Cardiac fibroblast (primary cell): ENCODE measurements at regions not wholly inside any gene's neighbourhood (a gene's known extent, or its start where the extent isn't known, plus 50 kb on each side); places are given as distances from the start of the nearest gene placed in this dataset.
"Not testable (repeated sequence)": the region's sequence is repeated elsewhere in the genome, so short reads cannot be mapped to it uniquely, and the experiment has no call there.

Experiments
- DNase-seq, 2 donors: peaks; one replicate each; pipeline versions ENCODE4 v3.0.0 to v3.0.0-alpha.2; 2010; ENCODE audit warnings: low read depth in 2 of 2
- H3K4me3 ChIP-seq, 2 donors: replicated peaks in 1 of 2; 1 replicate in 1 of 2; 2 replicates in 1 of 2; pipeline ENCODE4 v1.5.1; 2011; ENCODE audit warnings: low read depth in 2 of 2, low read length in 2 of 2, mild to moderate bottlenecking in 2 of 2, moderate library complexity in 1 of 2
- TF ChIP-seq, protein P1 (sequence below): IDR thresholded peaks from one replicate; pipeline ENCODE4 v1.5.1; 2011; ENCODE audit warnings: low read depth, mild to moderate bottlenecking, low read length, inconsistent platforms

DNA sequence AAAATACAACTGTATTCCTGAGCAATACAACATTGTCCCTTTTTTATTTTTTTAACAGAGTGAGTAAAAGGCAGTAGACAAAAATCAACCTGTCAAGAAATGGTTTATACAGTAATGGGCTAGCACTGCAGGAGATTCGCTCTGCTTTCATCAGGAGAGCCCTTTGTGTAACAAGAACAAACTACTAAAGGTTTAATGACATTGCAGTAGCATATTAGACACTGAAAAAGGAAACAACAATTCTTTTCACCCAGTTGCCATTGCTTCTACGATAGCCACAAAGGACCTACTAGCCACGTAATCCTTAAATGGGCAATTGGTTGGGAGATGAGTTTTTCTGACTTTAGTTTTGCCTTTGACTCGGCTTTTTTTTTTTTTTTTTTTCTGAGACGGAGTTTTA is 319.8 kb upstream of the TRPM3 start:
- TF ChIP-seq, protein P1, sequence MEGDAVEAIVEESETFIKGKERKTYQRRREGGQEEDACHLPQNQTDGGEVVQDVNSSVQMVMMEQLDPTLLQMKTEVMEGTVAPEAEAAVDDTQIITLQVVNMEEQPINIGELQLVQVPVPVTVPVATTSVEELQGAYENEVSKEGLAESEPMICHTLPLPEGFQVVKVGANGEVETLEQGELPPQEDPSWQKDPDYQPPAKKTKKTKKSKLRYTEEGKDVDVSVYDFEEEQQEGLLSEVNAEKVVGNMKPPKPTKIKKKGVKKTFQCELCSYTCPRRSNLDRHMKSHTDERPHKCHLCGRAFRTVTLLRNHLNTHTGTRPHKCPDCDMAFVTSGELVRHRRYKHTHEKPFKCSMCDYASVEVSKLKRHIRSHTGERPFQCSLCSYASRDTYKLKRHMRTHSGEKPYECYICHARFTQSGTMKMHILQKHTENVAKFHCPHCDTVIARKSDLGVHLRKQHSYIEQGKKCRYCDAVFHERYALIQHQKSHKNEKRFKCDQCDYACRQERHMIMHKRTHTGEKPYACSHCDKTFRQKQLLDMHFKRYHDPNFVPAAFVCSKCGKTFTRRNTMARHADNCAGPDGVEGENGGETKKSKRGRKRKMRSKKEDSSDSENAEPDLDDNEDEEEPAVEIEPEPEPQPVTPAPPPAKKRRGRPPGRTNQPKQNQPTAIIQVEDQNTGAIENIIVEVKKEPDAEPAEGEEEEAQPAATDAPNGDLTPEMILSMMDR = no peak
- DNase-seq = no peak
- H3K4me3 ChIP-seq = no peak overlapping the region

GRCh38 chr9:71431931-71432330 is 310.5 kb upstream of the TRPM3 start:
- no peak overlapping the region for H3K4me3 ChIP-seq
- TF ChIP-seq, protein P1 = no peak
- no peak for DNase-seq

- not testable (repeated sequence) for H3K4me3 ChIP-seq, DNase-seq
Measured at GRCh38 chr9:71407341-71407740, 285.9 kb upstream of the TRPM3 start.

DNA sequence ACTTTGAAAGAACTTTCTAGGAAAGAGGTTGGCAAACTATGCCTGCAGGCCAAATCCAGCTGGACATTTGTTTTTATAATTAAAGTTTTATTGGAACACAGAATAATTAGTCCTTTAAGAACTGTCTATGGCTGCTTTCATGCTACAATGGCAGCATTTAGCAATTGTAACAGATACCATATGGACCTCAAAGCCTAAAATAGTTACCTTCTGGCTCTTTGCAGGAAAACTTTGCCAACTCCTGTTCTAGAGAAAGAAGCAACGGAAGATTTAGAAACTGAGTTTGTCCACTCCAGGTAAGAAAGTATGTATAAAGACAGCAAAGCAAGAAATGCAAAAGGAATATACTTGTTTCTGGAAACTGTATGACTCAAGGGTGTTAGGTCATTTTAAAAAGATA is 281.7 kb upstream of the TRPM3 start:
- TF ChIP-seq, protein P1 = no peak
- DNase-seq = no peak
- no peak overlapping the region for H3K4me3 ChIP-seq

- H3K4me3 ChIP-seq = no peak overlapping the region
Measured at GRCh38 chr9:71393005-71393404, 271.6 kb upstream of the TRPM3 start.

GRCh38 chr9:71384343-71384742 is 262.9 kb upstream of the TRPM3 start:
- no peak for DNase-seq
- TF ChIP-seq, protein P1 = no peak
- H3K4me3 ChIP-seq = no peak overlapping the region

More at GRCh38 chr9:71393005-71393404, 271.6 kb upstream of the TRPM3 start:
- no peak for DNase-seq
- TF ChIP-seq, protein P1 = no peak

GRCh38 chr9:71383308-71383940 is 262.0 kb upstream of the TRPM3 start:
- TF ChIP-seq, protein P1 = no peak
- DNase-seq = no peak
- H3K4me3 ChIP-seq = no peak overlapping the region
